Thyroid gland (tissue), 4 donors: ENCODE measurements at regions not wholly inside any gene's neighbourhood (a gene's known extent, or its start where the extent isn't known, plus 50 kb on each side); places are given as distances from the start of the nearest gene placed in this dataset.

ENCODE experiments used
- DNase-seq, 2 donors: peaks; one replicate each; pipeline ENCODE4 v3.0.0-alpha.2; 2019
- H3K27ac ChIP-seq, 3 donors: fragments of 200-600 bp; sonication (generic); 1 replicate in 2 of 3; 2 replicates in 1 of 3; pipeline ENCODE4 v1.5.1; 2016 to 2019; ENCODE audit warnings: mild to moderate bottlenecking in 1 of 3, moderate library complexity in 1 of 3
- H3K27me3 ChIP-seq: fragments of 200-600 bp; sonication (generic); one replicate; pipeline ENCODE4 v1.5.1; 2019
- H3K36me3 ChIP-seq, 2 donors: fragments of 200-600 bp; sonication (generic); one replicate each; pipeline ENCODE4 v1.5.1; 2016 to 2019
- H3K4me1 ChIP-seq, 2 donors: fragments of 200-600 bp; sonication (generic); one replicate each; pipeline ENCODE4 v1.5.1; 2017 to 2019
- H3K4me3 ChIP-seq, 3 donors: fragments of 200-600 bp; sonication (generic); replicated peaks in 1 of 3; 1 replicate in 2 of 3; 2 replicates in 1 of 3; pipeline ENCODE4 v1.5.1; 2016; ENCODE audit warnings: mild to moderate bottlenecking in 1 of 3
- H3K9me3 ChIP-seq: fragments of 200-600 bp; sonication (generic); one replicate; pipeline ENCODE4 v1.5.1; 2017
- CTCF ChIP-seq, 6 experiments: fragments of 200-600 bp in 3 of 6; fragments of 450-650 bp in 3 of 6; sonication (generic) in 3 of 6; IDR thresholded peaks; one replicate each; pipeline ENCODE4 v1.5.1; 2016 to 2019; ENCODE audit warnings: antibody characterized with exemption in 6 of 6, mild to moderate bottlenecking in 2 of 6, inconsistent platforms in 1 of 6, moderate library complexity in 1 of 6
- POLR2A ChIP-seq, 2 donors: fragments of 450-650 bp; IDR thresholded peaks; one replicate each; pipeline ENCODE4 v1.6.1; 2017; ENCODE audit warnings: antibody characterized with exemption in 2 of 2, mild to moderate bottlenecking in 2 of 2, moderate library complexity in 1 of 2
- WGBS, 2 donors: methylation state at CpG; one replicate each; pipeline ENCODE4 v1.1.5; 2017; 5-methylcytosine and 5-hydroxymethylcytosine counted together
- intact Hi-C: fragments of 100-400 bp; cut with DNase I; formaldehyde crosslinking; loops from one replicate; pipeline ENCODE4 v1.15.1; 2023

- no peaks in the 10 kb centered on the region for H3K36me3 ChIP-seq
- no peak overlapping the region for H3K4me3 ChIP-seq
- DNase-seq = no peak
- no peaks in the 10 kb centered on the region for H3K4me1 ChIP-seq
- H3K9me3 ChIP-seq = no peaks in the 10 kb centered on the region
- no peak for TF ChIP-seq CTCF (IDR thresholded peaks at IDR 0.05)
- no peak for TF ChIP-seq POLR2A (IDR thresholded peaks at IDR 0.05)
- intact Hi-C loops = no loop called here
- WGBS, 2 donors = 84 to 86% methylated on average over 3 of the region's 3 CpGs
- no peaks in the 10 kb centered on the region for H3K27me3 ChIP-seq
- H3K27ac ChIP-seq = no peak overlapping the region
These were observed 80.0 kb upstream of the STEAP4 start for GRCh38 chr7:88386665-88387156.

GRCh38 chr7:88377434-88377833 is 70.7 kb upstream of the STEAP4 start:
- Histone ChIP-seq H3K4me1 (no peaks in the 10 kb centered on the region), H3K4me3 (no peak overlapping the region), H3K36me3 (no peaks in the 10 kb centered on the region), H3K27me3 (no peaks in the 10 kb centered on the region), H3K27ac (no peak overlapping the region), H3K9me3 (no peaks in the 10 kb centered on the region)
- DNase-seq = no peak
- intact Hi-C loops = no loop called here
- no peak for TF ChIP-seq CTCF (IDR thresholded peaks at IDR 0.05)
- no peak for TF ChIP-seq POLR2A (IDR thresholded peaks at IDR 0.05)
- 64 to 74% methylated on average over 1 of the region's 1 CpG for WGBS, 2 donors

GRCh38 chr7:88368686-88369085 is 62.0 kb upstream of the STEAP4 start:
- H3K4me1 ChIP-seq = no peaks in the 10 kb centered on the region
- no peaks in the 10 kb centered on the region for H3K36me3 ChIP-seq
- 92 to 96% methylated on average over 4 of the region's 4 CpGs for WGBS, 2 donors
- no peak overlapping the region for H3K27ac ChIP-seq
- intact Hi-C loops = no loop called here
- no peaks in the 10 kb centered on the region for H3K9me3 ChIP-seq
- H3K4me3 ChIP-seq = no peak overlapping the region
- TF ChIP-seq POLR2A (IDR thresholded peaks at IDR 0.05) (no peak), CTCF (IDR thresholded peaks at IDR 0.05) (no peak)
- H3K27me3 ChIP-seq = no peaks in the 10 kb centered on the region
- no peak for DNase-seq

GRCh38 chr7:88366845-88367244 is 60.2 kb upstream of the STEAP4 start:
- WGBS, 2 donors = 91 to 98% methylated on average over 1 of the region's 1 CpG
- TF ChIP-seq POLR2A (IDR thresholded peaks at IDR 0.05) = no peak
- TF ChIP-seq CTCF (IDR thresholded peaks at IDR 0.05) = no peak
- intact Hi-C loops = no loop called here

GRCh38 chr7:88363869-88364268 is 57.2 kb upstream of the STEAP4 start:
- Histone ChIP-seq H3K4me3 (no peak overlapping the region), H3K27ac (no peak overlapping the region), H3K4me1 (no peaks in the 10 kb centered on the region), H3K27me3 (no peaks in the 10 kb centered on the region), H3K36me3 (no peaks in the 10 kb centered on the region), H3K9me3 (no peaks in the 10 kb centered on the region)
- 87 to 93% methylated on average over 2 of the region's 2 CpGs for WGBS, 2 donors
- DNase-seq = no peak
- no peak for TF ChIP-seq CTCF (IDR thresholded peaks at IDR 0.05)
- TF ChIP-seq POLR2A (IDR thresholded peaks at IDR 0.05) = no peak
- intact Hi-C loops = no loop called here

More at GRCh38 chr7:88366845-88367244, 60.2 kb upstream of the STEAP4 start:
- Histone ChIP-seq H3K27me3 (no peaks in the 10 kb centered on the region), H3K9me3 (no peaks in the 10 kb centered on the region), H3K4me1 (no peaks in the 10 kb centered on the region), H3K4me3 (no peak overlapping the region), H3K36me3 (no peaks in the 10 kb centered on the region), H3K27ac (no peak overlapping the region)
- DNase-seq = no peak
